H4 (cell line): ENCODE measurements at regions not wholly inside any gene's neighbourhood (a gene's known extent, or its start where the extent isn't known, plus 50 kb on each side); places are given as distances from the start of the nearest gene placed in this dataset.
"Not testable (repeated sequence)": the region's sequence is repeated elsewhere in the genome, so short reads cannot be mapped to it uniquely, and the experiment has no call there.

ENCODE experiments used
- DNase-seq: peaks from one replicate; pipeline ENCODE4 v3.0.0-alpha.2; 2015; ENCODE audit warnings: low spot score

GRCh38 chr13:58619396-58620113, 988.0 kb downstream of the PCDH17 start:
- no peak for DNase-seq

GRCh38 chr13:58620176-58620575, 988.6 kb downstream of the PCDH17 start:
- no peak for DNase-seq

GRCh38 chr13:58625703-58626389, 994.3 kb downstream of the PCDH17 start:
- DNase-seq, result no peak

GRCh38 chr13:58630794-58631193, 999.2 kb downstream of the PCDH17 start:
- no peak for DNase-seq

GRCh38 chr13:58633226-58633625, 1001.7 kb downstream of the PCDH17 start:
- DNase-seq, result no peak

- DNase-seq, result no peak
These were observed 1023.5 kb downstream of the PCDH17 start for GRCh38 chr13:58655086-58655485.

GRCh38 chr13:58660826-58661225, 1029.3 kb downstream of the PCDH17 start:
- no peak for DNase-seq

GRCh38 chr13:58666331-58666730, 1034.8 kb downstream of the PCDH17 start:
- no peak for DNase-seq

- DNase-seq, result no peak
These were observed 1035.6 kb downstream of the PCDH17 start for GRCh38 chr13:58667096-58667495.

- no peak for DNase-seq
These were observed 1048.6 kb downstream of the PCDH17 start for GRCh38 chr13:58680115-58680514.

GRCh38 chr13:58682616-58683015, 1051.1 kb downstream of the PCDH17 start:
- no peak for DNase-seq

GRCh38 chr13:58687148-58687547, 1055.6 kb downstream of the PCDH17 start:
- DNase-seq, result no peak

GRCh38 chr13:58698531-58698930, 1067.0 kb downstream of the PCDH17 start:
- DNase-seq, result no peak

- DNase-seq, result no peak
These were observed 1073.4 kb downstream of the PCDH17 start for GRCh38 chr13:58704953-58705352.

GRCh38 chr13:58706421-58706820, 1074.9 kb downstream of the PCDH17 start:
- DNase-seq, result no peak

GRCh38 chr13:58712191-58712590, 1080.6 kb downstream of the PCDH17 start:
- peak; percentile 24 for DNase-seq

- DNase-seq, result not testable (repeated sequence)
These were observed 1082.5 kb downstream of the PCDH17 start for GRCh38 chr13:58714016-58714415.

GRCh38 chr13:58721273-58721672, 1089.7 kb downstream of the PCDH17 start:
- DNase-seq, result no peak

- DNase-seq, result no peak
These were observed 1096.6 kb downstream of the PCDH17 start for GRCh38 chr13:58728126-58728525.

GRCh38 chr13:58729361-58729760, 1097.8 kb downstream of the PCDH17 start:
- no peak for DNase-seq

- DNase-seq, result no peak
These were observed 1113.1 kb downstream of the PCDH17 start for GRCh38 chr13:58744686-58745085.

- DNase-seq, result no peak
These were observed 1136.0 kb downstream of the PCDH17 start for GRCh38 chr13:58767566-58767965.

- DNase-seq, result no peak
These were observed 1141.8 kb downstream of the PCDH17 start for GRCh38 chr13:58773280-58773859.
